GM23338 (cell line): ENCODE measurements at regions not wholly inside any gene's neighbourhood (a gene's known extent, or its start where the extent isn't known, plus 50 kb on each side); places are given as distances from the start of the nearest gene placed in this dataset.
"Not testable (repeated sequence)": the region's sequence is repeated elsewhere in the genome, so short reads cannot be mapped to it uniquely, and the experiment has no call there.

Experiments used
- ATAC-seq: fragments of 200-7000 bp; cut with Tn5 transposase; 3 replicates; pipeline ENCODE4 v1.9.1; 2020
- DNase-seq: peaks from one replicate; pipeline ENCODE4 v3.0.0-alpha.2; 2015; ENCODE audit warnings: low spot score
- H2AFZ ChIP-seq: fragments of 200-600 bp; sonication (generic); 2 replicates; pipeline ENCODE4 v1.8.0; 2016; ENCODE audit warnings: antibody characterized with exemption, mild to moderate bottlenecking, moderate library complexity
- H3F3A ChIP-seq: fragments of 200-600 bp; sonication (generic); replicated peaks from 2 replicates; pipeline ENCODE4 v1.8.0; 2017; ENCODE audit warnings: antibody characterized with exemption, mixed run types, low read depth
- H3K27ac ChIP-seq: fragments of 200-600 bp; sonication (generic); 2 replicates; pipeline ENCODE4 v1.6.1; 2016; ENCODE audit warnings: low read depth
- H3K27me3 ChIP-seq: fragments of 200-600 bp; sonication (generic); 2 replicates; pipeline ENCODE4 v1.8.0; 2016; ENCODE audit warnings: mild to moderate bottlenecking, mixed run types, moderate library complexity; ENCODE audit not compliant: insufficient read depth
- H3K36me3 ChIP-seq: fragments of 200-600 bp; sonication (generic); 2 replicates; pipeline ENCODE4 v1.8.0; 2016; ENCODE audit warnings: mild to moderate bottlenecking; ENCODE audit not compliant: insufficient read depth
- H3K4me1 ChIP-seq: fragments of 200-600 bp; sonication (generic); 2 replicates; pipeline ENCODE4 v1.8.0; 2016; ENCODE audit warnings: mild to moderate bottlenecking, moderate library complexity; ENCODE audit not compliant: insufficient read depth
- H3K4me2 ChIP-seq: fragments of 200-600 bp; sonication (generic); 2 replicates; pipeline ENCODE4 v1.7.1; 2017; ENCODE audit warnings: mixed run types
- H3K4me3 ChIP-seq: fragments of 200-600 bp; sonication (generic); 2 replicates; pipeline ENCODE4 v1.6.1; 2016; ENCODE audit warnings: mixed run types
- H3K79me2 ChIP-seq: fragments of 200-600 bp; sonication (generic); replicated peaks from 2 replicates; pipeline ENCODE4 v1.8.0; 2017; ENCODE audit warnings: mild to moderate bottlenecking; ENCODE audit not compliant: insufficient read depth
- H3K9me2 ChIP-seq: fragments of 200-600 bp; sonication (generic); 2 replicates; pipeline ENCODE4 v1.8.0; 2017; ENCODE audit not compliant: insufficient read depth
- H4K20me1 ChIP-seq: fragments of 200-600 bp; sonication (generic); replicated peaks from 2 replicates; pipeline ENCODE4 v1.8.0; 2017; ENCODE audit warnings: mild to moderate bottlenecking; ENCODE audit not compliant: insufficient read depth
- H3K27ac Mint-ChIP-seq: 2 replicates; pipeline ENCODE4 v1.8.0; 2020; ENCODE audit warnings: inconsistent platforms, mild to moderate bottlenecking, moderate library complexity, mixed read lengths
- H3K27me3 Mint-ChIP-seq: 3 replicates; pipeline ENCODE4 v1.8.0; 2022; ENCODE audit warnings: low read depth, mild to moderate bottlenecking, moderate library complexity, mixed read lengths, inconsistent platforms; ENCODE audit not compliant: insufficient read depth, poor library complexity
- H3K36me3 Mint-ChIP-seq: 3 replicates; pipeline ENCODE4 v1.8.0; 2021; ENCODE audit warnings: low read depth, mild to moderate bottlenecking, inconsistent platforms, moderate library complexity, mixed read lengths
- H3K4me1 Mint-ChIP-seq: 3 replicates; pipeline ENCODE4 v1.8.0; 2020; ENCODE audit warnings: mild to moderate bottlenecking, inconsistent platforms, mixed read lengths
- H3K4me3 Mint-ChIP-seq: 3 replicates; pipeline ENCODE4 v1.8.0; 2021; ENCODE audit warnings: moderate library complexity, mild to moderate bottlenecking, inconsistent platforms, mixed read lengths
- H3K9me3 Mint-ChIP-seq: 3 replicates; pipeline ENCODE4 v1.8.0; 2020; ENCODE audit warnings: moderate library complexity, mild to moderate bottlenecking, inconsistent platforms, mixed read lengths
- CREB1 ChIP-seq: fragments of 250-450 bp; sonication (Bioruptor Pico); IDR thresholded peaks from 2 replicates; pipeline ENCODE4 v1.5.0; 2020; ENCODE audit warnings: low read depth, mild to moderate bottlenecking, moderate library complexity
- CTCF ChIP-seq, 2 experiments: fragments of 200-600 bp in 1 of 2; sonication (generic) in 1 of 2; conservative IDR thresholded peaks; 2 replicates each; pipeline versions ENCODE4 v1.5.1 to v1.6.1; 2016 to 2017; ENCODE audit warnings: antibody characterized with exemption in 2 of 2, low read depth in 2 of 2, mild to moderate bottlenecking in 2 of 2, moderate library complexity in 1 of 2
- ETS1 ChIP-seq: IDR thresholded peaks from 2 replicates; pipeline ENCODE4 v1.6.1; 2016; ENCODE audit warnings: antibody characterized with exemption
- EZH2 ChIP-seq: fragments of 200-600 bp; sonication (generic); IDR thresholded peaks from one replicate; pipeline ENCODE4 v1.8.0; 2017; ENCODE audit warnings: antibody characterized with exemption, mild to moderate bottlenecking, low read depth; ENCODE audit not compliant: unreplicated experiment
- EZH2phosphoT487 ChIP-seq: fragments of 200-600 bp; sonication (generic); IDR thresholded peaks from one replicate; pipeline ENCODE4 v1.8.1; 2018; ENCODE audit warnings: antibody characterized with exemption; ENCODE audit not compliant: unreplicated experiment
- JUNB ChIP-seq: IDR thresholded peaks from one replicate; pipeline ENCODE4 v1.6.1; 2016; ENCODE audit warnings: antibody characterized with exemption; ENCODE audit not compliant: unreplicated experiment
- NANOG ChIP-seq: IDR thresholded peaks from 2 replicates; pipeline ENCODE4 v1.6.1; 2016; ENCODE audit warnings: antibody characterized with exemption, borderline replicate concordance
- POLR2AphosphoS5 ChIP-seq: IDR thresholded peaks from 2 replicates; pipeline ENCODE4 v1.6.1; 2016; ENCODE audit warnings: antibody characterized with exemption, low read depth
- STAT1 ChIP-seq: IDR thresholded peaks from one replicate; pipeline ENCODE4 v1.6.1; 2016; ENCODE audit warnings: antibody characterized with exemption; ENCODE audit not compliant: unreplicated experiment
- ZNF114 ChIP-seq: fragments of 250-450 bp; sonication (Bioruptor Pico); IDR thresholded peaks from 2 replicates; pipeline ENCODE4 v1.5.0; 2020; ENCODE audit warnings: mild to moderate bottlenecking, moderate library complexity
- ZNF331 ChIP-seq: fragments of 250-450 bp; sonication (Bioruptor Pico); IDR thresholded peaks from 2 replicates; pipeline ENCODE4 v1.5.0; 2020; ENCODE audit warnings: low read depth, mild to moderate bottlenecking, moderate library complexity
- ZNF462 ChIP-seq: fragments of 250-450 bp; sonication (Bioruptor Pico); IDR thresholded peaks from 2 replicates; pipeline ENCODE4 v1.5.0; 2020; ENCODE audit warnings: mild to moderate bottlenecking, moderate library complexity

- not testable (repeated sequence) for H3K4me1 ChIP-seq, ATAC-seq
Measured at GRCh38 chr5:40417046-40417810, 262.5 kb upstream of the PTGER4 start.

GRCh38 chr5:40416588-40416987, 263.1 kb upstream of the PTGER4 start:
- Histone ChIP-seq H3K4me2 (no peak overlapping the region), H3K4me3 (no peak overlapping the region), H4K20me1 (no peaks in the 10 kb centered on the region), H3K27ac (no peak overlapping the region), H3K4me1 (no peaks in the 10 kb centered on the region), H3F3A (no peaks in the 10 kb centered on the region), H3K27me3 (no peaks in the 10 kb centered on the region), H3K79me2 (no peaks in the 10 kb centered on the region), H3K9me2 (peaks cover 5% of the 10 kb centered on the region), H3K36me3 (no peaks in the 10 kb centered on the region; the same call in 1 of the 2 replicates), H2AFZ (no peak overlapping the region)
- peaks cover 18% of the 10 kb centered on the region for H3K9me3 Mint-ChIP-seq
- no peaks in the 10 kb centered on the region for H3K4me1 Mint-ChIP-seq
- no peak overlapping the region for H3K27ac Mint-ChIP-seq
- no peak overlapping the region for H3K4me3 Mint-ChIP-seq
- no peak for DNase-seq
- H3K36me3 Mint-ChIP-seq: 0 out of 3 replicates have a peak, but pooled peaks cover under 1% of the 10 kb centered on the region
- ATAC-seq: no peak
- peaks cover 3% of the 10 kb centered on the region for H3K27me3 Mint-ChIP-seq
- TF ChIP-seq JUNB: no peak
- TF ChIP-seq ZNF331: no peak
- no peak for TF ChIP-seq STAT1
- TF ChIP-seq POLR2AphosphoS5: no peak
- no peak for TF ChIP-seq ZNF462 (CRISPR knock-in tag)
- no peak for TF ChIP-seq CTCF (conservative IDR thresholded peaks at IDR 0.05; ENCODE audit: low read depth in 2 of 2)
- TF ChIP-seq CREB1 (CRISPR knock-in tag): no peak
- TF ChIP-seq EZH2phosphoT487: no peak
- no peak for TF ChIP-seq ZNF114 (CRISPR knock-in tag)
- TF ChIP-seq NANOG: no peak
- TF ChIP-seq ETS1: no peak
- TF ChIP-seq EZH2: no peak

More at GRCh38 chr5:40417046-40417810, 262.5 kb upstream of the PTGER4 start:
- H3K27me3 Mint-ChIP-seq, H4K20me1 ChIP-seq, H3K4me3 ChIP-seq, H3K4me2 ChIP-seq, H3K27ac ChIP-seq, H3K36me3 ChIP-seq, H3K4me3 Mint-ChIP-seq, H3F3A ChIP-seq, DNase-seq, H3K4me1 Mint-ChIP-seq, H3K36me3 Mint-ChIP-seq, H3K27ac Mint-ChIP-seq, H2AFZ ChIP-seq, H3K9me2 ChIP-seq, H3K79me2 ChIP-seq, H3K27me3 ChIP-seq: not testable (repeated sequence)
- H3K9me3 Mint-ChIP-seq: peaks cover 24% of the 10 kb centered on the region
